GM23338 (cell line): ENCODE measurements at regions not wholly inside any gene's neighbourhood (a gene's known extent, or its start where the extent isn't known, plus 50 kb on each side); places are given as distances from the start of the nearest gene placed in this dataset.
"Not testable (repeated sequence)": the region's sequence is repeated elsewhere in the genome, so short reads cannot be mapped to it uniquely, and the experiment has no call there.

Experiments used
- ATAC-seq: fragments of 200-7000 bp; cut with Tn5 transposase; 3 replicates; pipeline ENCODE4 v1.9.1; 2020
- DNase-seq: peaks from one replicate; pipeline ENCODE4 v3.0.0-alpha.2; 2015; ENCODE audit warnings: low spot score
- H2AFZ ChIP-seq: fragments of 200-600 bp; sonication (generic); 2 replicates; pipeline ENCODE4 v1.8.0; 2016; ENCODE audit warnings: antibody characterized with exemption, mild to moderate bottlenecking, moderate library complexity
- H3F3A ChIP-seq: fragments of 200-600 bp; sonication (generic); replicated peaks from 2 replicates; pipeline ENCODE4 v1.8.0; 2017; ENCODE audit warnings: antibody characterized with exemption, mixed run types, low read depth
- H3K27ac ChIP-seq: fragments of 200-600 bp; sonication (generic); 2 replicates; pipeline ENCODE4 v1.6.1; 2016; ENCODE audit warnings: low read depth
- H3K27me3 ChIP-seq: fragments of 200-600 bp; sonication (generic); 2 replicates; pipeline ENCODE4 v1.8.0; 2016; ENCODE audit warnings: mild to moderate bottlenecking, mixed run types, moderate library complexity; ENCODE audit not compliant: insufficient read depth
- H3K36me3 ChIP-seq: fragments of 200-600 bp; sonication (generic); 2 replicates; pipeline ENCODE4 v1.8.0; 2016; ENCODE audit warnings: mild to moderate bottlenecking; ENCODE audit not compliant: insufficient read depth
- H3K4me1 ChIP-seq: fragments of 200-600 bp; sonication (generic); 2 replicates; pipeline ENCODE4 v1.8.0; 2016; ENCODE audit warnings: mild to moderate bottlenecking, moderate library complexity; ENCODE audit not compliant: insufficient read depth
- H3K4me2 ChIP-seq: fragments of 200-600 bp; sonication (generic); 2 replicates; pipeline ENCODE4 v1.7.1; 2017; ENCODE audit warnings: mixed run types
- H3K4me3 ChIP-seq: fragments of 200-600 bp; sonication (generic); 2 replicates; pipeline ENCODE4 v1.6.1; 2016; ENCODE audit warnings: mixed run types
- H3K79me2 ChIP-seq: fragments of 200-600 bp; sonication (generic); replicated peaks from 2 replicates; pipeline ENCODE4 v1.8.0; 2017; ENCODE audit warnings: mild to moderate bottlenecking; ENCODE audit not compliant: insufficient read depth
- H3K9me2 ChIP-seq: fragments of 200-600 bp; sonication (generic); 2 replicates; pipeline ENCODE4 v1.8.0; 2017; ENCODE audit not compliant: insufficient read depth
- H4K20me1 ChIP-seq: fragments of 200-600 bp; sonication (generic); replicated peaks from 2 replicates; pipeline ENCODE4 v1.8.0; 2017; ENCODE audit warnings: mild to moderate bottlenecking; ENCODE audit not compliant: insufficient read depth
- H3K27ac Mint-ChIP-seq: 2 replicates; pipeline ENCODE4 v1.8.0; 2020; ENCODE audit warnings: inconsistent platforms, mild to moderate bottlenecking, moderate library complexity, mixed read lengths
- H3K27me3 Mint-ChIP-seq: 3 replicates; pipeline ENCODE4 v1.8.0; 2022; ENCODE audit warnings: low read depth, mild to moderate bottlenecking, moderate library complexity, mixed read lengths, inconsistent platforms; ENCODE audit not compliant: insufficient read depth, poor library complexity
- H3K36me3 Mint-ChIP-seq: 3 replicates; pipeline ENCODE4 v1.8.0; 2021; ENCODE audit warnings: low read depth, mild to moderate bottlenecking, inconsistent platforms, moderate library complexity, mixed read lengths
- H3K4me1 Mint-ChIP-seq: 3 replicates; pipeline ENCODE4 v1.8.0; 2020; ENCODE audit warnings: mild to moderate bottlenecking, inconsistent platforms, mixed read lengths
- H3K4me3 Mint-ChIP-seq: 3 replicates; pipeline ENCODE4 v1.8.0; 2021; ENCODE audit warnings: moderate library complexity, mild to moderate bottlenecking, inconsistent platforms, mixed read lengths
- H3K9me3 Mint-ChIP-seq: 3 replicates; pipeline ENCODE4 v1.8.0; 2020; ENCODE audit warnings: moderate library complexity, mild to moderate bottlenecking, inconsistent platforms, mixed read lengths
- CREB1 ChIP-seq: fragments of 250-450 bp; sonication (Bioruptor Pico); IDR thresholded peaks from 2 replicates; pipeline ENCODE4 v1.5.0; 2020; ENCODE audit warnings: low read depth, mild to moderate bottlenecking, moderate library complexity
- CTCF ChIP-seq, 2 experiments: fragments of 200-600 bp in 1 of 2; sonication (generic) in 1 of 2; conservative IDR thresholded peaks; 2 replicates each; pipeline versions ENCODE4 v1.5.1 to v1.6.1; 2016 to 2017; ENCODE audit warnings: antibody characterized with exemption in 2 of 2, low read depth in 2 of 2, mild to moderate bottlenecking in 2 of 2, moderate library complexity in 1 of 2
- ETS1 ChIP-seq: IDR thresholded peaks from 2 replicates; pipeline ENCODE4 v1.6.1; 2016; ENCODE audit warnings: antibody characterized with exemption
- EZH2 ChIP-seq: fragments of 200-600 bp; sonication (generic); IDR thresholded peaks from one replicate; pipeline ENCODE4 v1.8.0; 2017; ENCODE audit warnings: antibody characterized with exemption, mild to moderate bottlenecking, low read depth; ENCODE audit not compliant: unreplicated experiment
- EZH2phosphoT487 ChIP-seq: fragments of 200-600 bp; sonication (generic); IDR thresholded peaks from one replicate; pipeline ENCODE4 v1.8.1; 2018; ENCODE audit warnings: antibody characterized with exemption; ENCODE audit not compliant: unreplicated experiment
- POLR2AphosphoS5 ChIP-seq: IDR thresholded peaks from 2 replicates; pipeline ENCODE4 v1.6.1; 2016; ENCODE audit warnings: antibody characterized with exemption, low read depth
- REST ChIP-seq: IDR thresholded peaks from one replicate; pipeline ENCODE4 v1.6.1; 2018; ENCODE audit warnings: antibody characterized with exemption; ENCODE audit not compliant: unreplicated experiment
- ZNF114 ChIP-seq: fragments of 250-450 bp; sonication (Bioruptor Pico); IDR thresholded peaks from 2 replicates; pipeline ENCODE4 v1.5.0; 2020; ENCODE audit warnings: mild to moderate bottlenecking, moderate library complexity
- ZNF331 ChIP-seq: fragments of 250-450 bp; sonication (Bioruptor Pico); IDR thresholded peaks from 2 replicates; pipeline ENCODE4 v1.5.0; 2020; ENCODE audit warnings: low read depth, mild to moderate bottlenecking, moderate library complexity

- TF ChIP-seq CTCF (conservative IDR thresholded peaks at IDR 0.05; ENCODE audit: low read depth in 2 of 2), result no peak
- no peak for TF ChIP-seq POLR2AphosphoS5
- no peak for TF ChIP-seq ETS1
- TF ChIP-seq CREB1 (CRISPR knock-in tag), result no peak
- TF ChIP-seq EZH2, result no peak
- TF ChIP-seq ZNF331 (CRISPR knock-in tag), result no peak
These were observed 127.8 kb upstream of the DIAPH2 start (continued) for GRCh38 chrX:96556886-96557285.

GRCh38 chrX:96561129-96561528 lies 123.5 kb upstream of the DIAPH2 start:
- not testable (repeated sequence) for H3K27me3 Mint-ChIP-seq, H3K79me2 ChIP-seq, H3K4me3 ChIP-seq, H3F3A ChIP-seq, H3K4me1 Mint-ChIP-seq, H3K9me3 Mint-ChIP-seq, H3K27me3 ChIP-seq, H3K4me2 ChIP-seq, H3K4me1 ChIP-seq, H3K9me2 ChIP-seq, DNase-seq, H3K36me3 ChIP-seq, H3K27ac ChIP-seq, H3K27ac Mint-ChIP-seq, H4K20me1 ChIP-seq, H2AFZ ChIP-seq, ATAC-seq, H3K36me3 Mint-ChIP-seq, H3K4me3 Mint-ChIP-seq

- Mint-ChIP-seq H3K4me1 (no peaks in the 10 kb centered on the region), H3K27me3 (no peaks in the 10 kb centered on the region), H3K27ac (no peak overlapping the region), H3K36me3 (no peaks in the 10 kb centered on the region), H3K9me3 (no peaks in the 10 kb centered on the region), H3K4me3 (no peak overlapping the region)
- no peaks in the 10 kb centered on the region for H3K9me2 ChIP-seq
- DNase-seq (no peak), ATAC-seq (no peak)
- H4K20me1 ChIP-seq, result no peaks in the 10 kb centered on the region
- H3K79me2 ChIP-seq, result no peaks in the 10 kb centered on the region
- H2AFZ ChIP-seq, result no peak overlapping the region
- H3K4me1 ChIP-seq, result no peaks in the 10 kb centered on the region
- H3K4me3 ChIP-seq, result no peak overlapping the region
- no peaks in the 10 kb centered on the region for H3F3A ChIP-seq
- no peak overlapping the region for H3K4me2 ChIP-seq
- H3K36me3 ChIP-seq, result no peaks in the 10 kb centered on the region
- no peaks in the 10 kb centered on the region for H3K27me3 ChIP-seq
- no peak overlapping the region for H3K27ac ChIP-seq
- TF ChIP-seq ZNF114 (CRISPR knock-in tag) (no peak), REST (no peak), CREB1 (CRISPR knock-in tag) (no peak), EZH2phosphoT487 (no peak), CTCF (conservative IDR thresholded peaks at IDR 0.05; ENCODE audit: low read depth in 2 of 2) (no peak), ETS1 (no peak), EZH2 (no peak)
These were observed 121.0 kb upstream of the DIAPH2 start for GRCh38 chrX:96563646-96564045.
